NCI-H2029 (cell line): ENCODE measurements at regions not wholly inside any gene's neighbourhood (a gene's known extent, or its start where the extent isn't known, plus 50 kb on each side); places are given as distances from the start of the nearest gene placed in this dataset.

Experiments used
- DNase-seq: peaks from one replicate; lab custom pipeline; 2025; lab: John Stamatoyannopoulos, UW

DNA sequence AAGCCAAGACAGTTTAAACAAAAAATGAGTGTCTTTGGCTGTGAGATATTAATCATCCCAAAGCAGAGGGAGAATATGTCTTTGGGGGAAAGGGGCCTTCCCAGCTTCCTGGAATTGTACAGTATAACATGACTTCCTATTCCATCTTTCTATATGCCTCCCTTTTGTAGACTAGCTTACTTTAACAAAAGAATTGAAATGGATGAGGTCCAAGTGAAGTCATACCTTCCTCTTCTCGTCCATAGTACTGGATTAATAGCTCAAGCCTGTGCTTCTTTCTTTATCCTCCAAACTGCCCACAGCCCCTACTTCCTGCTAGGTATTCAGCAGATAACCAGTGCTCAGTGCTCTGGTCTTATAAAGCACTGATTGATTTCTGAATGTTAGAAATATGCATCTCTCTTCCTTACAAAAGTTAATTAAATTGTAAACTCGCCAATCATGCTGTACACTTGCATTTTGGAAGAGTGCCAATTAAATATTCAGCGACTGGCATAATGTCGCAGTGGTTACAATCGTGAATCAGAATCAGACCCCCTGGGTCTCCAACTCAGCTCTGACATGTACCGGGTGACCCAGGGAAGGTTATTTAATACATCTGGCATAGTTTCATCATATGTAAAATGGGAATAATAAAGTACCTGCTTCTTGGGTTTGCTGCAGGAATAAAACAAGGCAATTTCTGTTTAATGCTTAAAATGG, 325.1 kb downstream of the RND3 start:
- DNase-seq, result no peak

DNA sequence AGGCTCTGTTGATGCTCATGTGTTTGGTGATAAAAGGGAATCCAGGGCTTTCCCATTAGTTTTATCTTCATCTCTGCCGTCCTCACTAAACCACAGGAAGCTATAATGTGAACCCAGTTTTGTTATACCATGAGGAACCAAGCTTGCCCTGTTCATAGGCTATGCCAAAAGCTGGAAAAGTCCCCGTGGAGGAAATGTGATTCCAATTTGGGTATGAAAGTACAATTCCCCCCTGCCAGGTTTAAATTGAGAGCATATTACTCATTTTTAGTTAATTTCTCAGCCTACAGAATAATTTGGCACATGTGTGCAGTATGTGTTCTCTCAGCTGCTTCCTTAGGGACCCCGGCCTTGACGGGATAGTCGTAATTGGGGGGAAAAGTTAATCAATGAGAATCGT, 327.4 kb downstream of the RND3 start:
- no peak for DNase-seq

DNA sequence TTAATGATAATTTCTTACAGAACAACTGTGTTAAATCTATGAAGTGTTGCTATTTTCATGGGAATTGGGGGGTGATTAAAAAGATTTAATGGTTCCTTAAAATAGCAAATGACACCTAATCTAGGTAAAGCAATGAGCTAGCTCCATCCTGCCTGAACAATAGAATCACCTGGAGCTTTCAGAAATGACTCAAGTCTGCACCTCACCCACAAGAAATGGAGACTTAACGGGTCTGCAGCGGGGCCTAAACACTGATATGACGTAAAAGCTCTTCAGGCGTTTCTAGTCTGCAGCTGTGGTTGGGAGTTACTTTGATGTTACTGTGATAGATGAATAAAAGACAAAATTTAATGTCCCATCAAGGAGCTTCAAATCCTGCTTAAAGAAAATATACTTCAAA, 328.2 kb downstream of the RND3 start:
- DNase-seq, result no peak

DNA sequence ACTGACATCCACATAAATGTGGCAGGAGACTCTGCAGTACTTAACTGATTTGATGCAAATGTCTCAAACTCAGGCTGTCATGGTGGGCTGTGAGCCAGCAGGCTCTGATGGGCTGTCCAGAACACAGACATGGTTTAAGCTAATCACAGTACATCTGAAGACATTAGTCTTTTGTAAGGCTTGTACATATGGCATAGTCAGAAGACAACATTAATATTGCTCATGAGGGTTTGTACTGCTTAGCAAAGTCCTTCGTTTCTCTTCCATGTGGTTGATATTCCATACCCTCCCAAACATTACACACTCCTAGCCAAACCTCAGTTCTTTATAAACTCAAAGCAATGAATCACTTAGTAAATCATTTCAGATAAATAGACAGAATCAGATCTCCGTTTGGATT, 330.6 kb downstream of the RND3 start:
- DNase-seq, result no peak

DNA sequence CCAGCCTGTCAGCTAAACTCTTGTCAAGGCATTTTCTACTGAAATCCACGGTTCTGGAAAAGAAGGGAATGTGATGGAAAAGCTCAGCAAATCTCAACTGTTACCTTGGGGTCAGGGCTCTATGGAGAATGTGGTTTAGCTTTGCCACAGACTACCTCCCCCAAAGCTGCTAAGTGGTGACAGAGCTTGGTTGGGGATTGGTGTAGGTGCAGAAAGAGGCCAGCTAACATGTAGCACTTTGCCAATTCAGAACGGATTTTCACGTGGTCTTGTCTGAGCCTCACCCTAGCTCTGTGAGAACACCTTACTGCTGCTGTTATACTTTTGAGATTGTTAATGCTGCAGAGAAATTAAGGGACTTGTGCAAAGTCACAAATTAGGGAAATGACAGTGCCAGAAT, 331.1 kb downstream of the RND3 start:
- no peak for DNase-seq

DNA sequence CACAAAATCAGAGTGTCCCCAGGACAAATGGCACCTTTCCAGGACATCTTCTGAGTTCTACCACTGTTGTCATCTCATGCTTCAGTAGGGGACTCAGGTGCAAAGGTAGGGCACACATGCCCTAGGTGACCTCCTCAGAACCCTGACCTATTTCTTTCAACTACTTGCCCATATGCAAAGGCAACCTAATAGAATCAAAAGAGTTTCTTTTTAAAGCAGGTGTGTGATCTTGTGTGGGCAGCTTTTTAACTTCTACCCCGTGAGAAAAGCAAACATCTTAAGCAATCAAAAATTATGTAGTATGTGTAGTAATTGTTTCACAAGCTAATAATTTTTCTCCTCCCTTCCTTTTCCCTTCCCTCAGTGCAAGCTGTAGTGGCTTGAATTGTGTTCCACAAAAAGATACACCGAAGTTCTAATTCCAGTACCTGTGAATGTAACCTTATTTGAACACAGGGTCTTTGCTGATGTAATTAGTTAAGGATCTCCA, 333.1 kb downstream of the RND3 start:
- DNase-seq, result no peak

DNA sequence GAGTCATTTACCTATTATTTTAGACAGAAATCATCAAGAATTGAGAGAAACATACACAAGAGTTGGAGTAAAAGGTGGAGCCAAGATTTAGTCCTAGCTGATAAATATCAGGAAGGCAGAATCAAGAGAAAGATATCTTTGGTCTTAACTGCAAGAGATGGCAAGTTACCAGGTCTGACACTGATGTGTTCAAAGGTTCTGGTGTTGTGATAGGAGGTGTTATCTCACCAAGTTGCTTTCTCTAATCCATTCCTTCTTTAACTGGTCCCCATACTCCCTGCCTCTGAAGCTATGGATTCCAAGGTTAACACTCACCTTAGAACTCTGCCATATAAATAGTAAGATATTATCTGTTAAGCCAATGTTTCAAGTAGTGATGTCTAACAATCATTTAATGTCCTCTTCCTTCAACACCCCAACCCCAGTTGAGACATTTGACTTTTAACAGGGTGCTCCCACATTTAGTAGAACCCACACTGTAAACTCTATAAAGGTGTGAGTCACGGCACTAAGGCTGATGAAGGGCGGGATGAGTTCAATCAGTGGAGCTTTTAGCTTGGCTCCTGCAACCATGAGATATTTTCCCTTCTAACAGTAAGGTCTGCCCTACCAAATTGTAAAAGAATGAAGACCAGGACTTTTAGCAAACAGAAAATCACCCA, 333.7 kb downstream of the RND3 start:
- DNase-seq, result no peak

DNA sequence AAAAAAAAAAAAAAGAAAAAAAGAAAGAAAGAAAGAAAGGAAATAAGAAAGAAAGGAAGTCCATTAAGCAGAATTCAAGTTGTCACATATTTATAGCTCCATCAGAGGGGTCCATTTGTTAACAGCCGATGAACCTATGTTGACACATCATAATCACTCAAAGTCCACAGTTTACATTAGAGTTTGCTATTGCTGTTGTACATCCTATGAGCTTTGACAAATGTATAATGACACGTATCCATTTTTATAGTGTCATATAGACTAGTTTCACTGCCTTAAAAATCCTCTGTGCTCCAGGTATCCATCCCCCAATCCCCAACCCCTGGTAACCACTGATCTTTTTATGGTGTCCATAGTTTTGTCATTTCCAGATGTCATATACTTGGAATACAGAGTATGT, 335.2 kb downstream of the RND3 start:
- DNase-seq, result no peak

DNA sequence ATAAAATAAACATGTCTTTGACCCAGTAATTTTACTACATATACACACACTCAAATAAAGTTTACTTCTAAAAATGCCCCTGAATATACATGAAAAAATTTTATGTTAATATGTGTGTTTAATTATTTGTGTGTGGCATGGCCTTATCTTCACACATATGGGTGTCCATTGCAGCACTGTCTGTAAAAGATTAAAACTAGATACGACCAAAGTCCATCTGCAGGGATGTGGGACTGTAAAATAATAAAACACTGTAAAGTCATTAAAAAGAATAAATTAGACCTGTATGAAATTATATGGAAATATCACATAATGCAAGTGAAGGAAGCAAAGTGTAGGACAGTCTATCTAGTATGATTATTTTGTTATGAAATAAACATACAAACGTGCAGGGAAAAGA, 337.3 kb downstream of the RND3 start:
- DNase-seq, result no peak

DNA sequence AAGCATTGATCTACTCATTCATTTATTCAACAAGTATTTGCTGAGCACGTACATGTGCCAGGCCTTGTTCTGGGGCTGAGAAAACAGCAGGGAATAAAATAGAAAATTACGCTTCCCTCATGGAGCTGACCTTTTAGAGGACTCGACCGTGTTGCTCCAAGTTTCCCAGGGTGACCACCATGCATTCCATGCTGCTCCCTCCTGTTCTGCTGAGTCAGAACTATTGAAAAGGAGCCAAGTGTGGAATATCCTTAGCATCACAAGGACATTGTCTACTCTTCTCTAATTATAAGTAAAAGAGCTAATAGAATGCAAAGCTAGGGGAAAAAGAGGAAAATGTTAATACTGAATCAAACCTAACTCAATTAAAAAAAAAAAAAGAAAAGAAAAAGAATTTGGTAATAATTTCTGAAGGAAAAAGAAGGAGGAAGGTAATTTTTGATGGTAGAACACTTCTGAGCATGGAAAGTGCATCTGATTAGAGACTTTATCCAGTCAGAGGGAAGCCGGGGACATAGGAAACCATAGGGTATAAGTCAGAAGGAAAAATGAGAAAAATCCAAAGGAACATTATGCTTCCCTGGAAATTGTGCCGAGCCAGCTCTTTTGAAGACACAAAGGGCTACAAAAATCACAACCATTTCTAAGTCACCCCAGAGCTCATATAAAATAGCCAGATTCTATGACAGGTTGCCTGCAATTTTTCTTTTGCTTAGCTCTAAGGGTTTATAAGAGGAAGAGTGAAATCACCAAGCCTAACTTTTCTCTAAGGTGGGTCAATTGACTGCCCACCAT, 339.4 kb downstream of the RND3 start:
- no peak for DNase-seq

DNA sequence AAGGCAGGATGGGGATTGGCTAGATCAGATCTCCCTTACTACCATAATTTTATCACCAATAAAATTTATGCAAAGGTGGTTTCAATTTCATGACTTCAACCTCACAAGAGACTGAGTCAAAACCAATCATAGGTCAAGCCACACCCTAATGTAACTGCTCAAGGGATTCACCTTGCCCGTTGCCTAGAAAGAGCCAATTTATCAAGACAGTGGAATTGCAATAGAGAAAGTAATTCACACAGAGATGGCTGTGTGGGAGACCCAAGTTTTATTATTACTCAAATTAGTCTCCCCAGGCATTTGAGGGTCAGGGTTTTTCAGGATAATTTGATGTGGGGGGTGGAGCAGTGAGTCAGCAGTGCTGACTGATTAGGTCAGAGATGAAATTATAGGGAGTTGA, 340.6 kb downstream of the RND3 start:
- DNase-seq, result no peak

DNA sequence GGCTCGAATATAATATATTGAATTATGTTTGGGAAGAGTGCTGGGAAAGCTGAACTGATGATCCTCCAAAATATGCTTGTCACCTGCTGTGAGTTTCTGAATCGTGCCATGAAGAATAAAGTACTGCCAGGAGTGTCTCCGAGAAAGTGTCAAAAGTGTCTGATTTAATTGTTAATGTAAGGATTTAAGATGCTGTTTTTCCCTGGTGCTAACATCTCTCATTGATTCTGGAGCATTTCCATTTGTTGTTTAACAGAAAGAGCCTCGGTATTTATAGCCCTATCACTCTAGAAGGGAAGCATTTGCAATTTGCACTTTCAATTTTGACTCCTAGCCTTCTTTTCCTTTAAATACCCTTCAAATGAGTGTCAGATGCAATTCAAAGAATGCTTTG, 342.2 kb downstream of the RND3 start:
- no peak for DNase-seq

DNA sequence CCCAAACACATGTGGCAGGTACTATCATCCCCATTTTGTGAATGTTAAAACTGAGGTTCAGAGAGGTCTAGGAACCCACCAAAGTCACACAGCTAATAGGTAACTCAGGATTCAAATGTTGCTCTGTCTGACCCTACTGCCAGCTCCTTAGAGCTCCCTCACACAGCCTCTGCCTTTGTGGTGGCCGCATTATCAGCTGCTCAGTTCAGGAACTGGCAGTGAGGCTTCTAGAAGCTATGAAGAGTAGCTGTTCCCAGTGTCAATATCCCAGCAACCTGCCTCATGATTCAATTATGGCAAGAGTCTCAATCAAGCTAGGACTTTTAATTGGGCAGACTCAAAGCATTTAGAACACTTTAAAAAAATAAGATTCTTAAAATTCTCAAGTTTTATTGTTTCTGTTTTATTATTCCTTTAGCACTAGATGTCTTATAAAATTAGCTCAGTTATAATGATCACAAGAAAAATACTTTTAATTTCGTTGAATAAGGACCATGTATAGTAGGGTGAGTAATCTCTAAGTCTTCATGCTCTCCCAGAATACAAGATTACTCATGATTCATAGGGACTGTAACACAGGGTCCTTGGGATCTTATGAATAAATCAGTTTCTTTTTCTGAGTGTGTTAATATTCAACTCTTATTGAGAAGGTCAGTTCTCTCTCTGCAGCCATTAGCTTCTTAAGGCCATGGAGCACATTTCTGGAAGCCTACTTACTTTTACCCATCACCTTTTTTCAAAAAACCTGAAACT, 342.7 kb downstream of the RND3 start:
- no peak for DNase-seq

DNA sequence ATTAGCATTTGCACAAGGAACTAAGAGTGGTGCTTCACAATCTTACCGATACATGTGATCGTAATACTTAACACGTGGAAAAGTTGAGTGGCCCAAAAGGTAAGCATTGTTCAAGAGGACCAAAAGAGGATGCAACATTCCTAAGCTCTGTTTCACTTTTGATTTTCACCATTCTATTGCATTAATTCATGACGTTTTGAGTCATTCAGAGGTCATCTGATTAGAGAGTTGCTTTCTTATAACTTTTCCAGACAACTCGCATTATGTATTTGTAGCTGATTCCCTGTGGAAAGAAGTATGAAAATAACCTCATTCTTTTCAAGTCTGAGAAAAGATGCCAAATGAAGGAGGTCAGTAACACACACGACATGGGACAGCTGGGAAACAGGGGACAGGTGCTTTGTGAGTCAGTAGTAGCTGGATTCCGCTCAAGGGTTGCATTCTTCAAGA, 344.4 kb downstream of the RND3 start:
- DNase-seq, result no peak

DNA sequence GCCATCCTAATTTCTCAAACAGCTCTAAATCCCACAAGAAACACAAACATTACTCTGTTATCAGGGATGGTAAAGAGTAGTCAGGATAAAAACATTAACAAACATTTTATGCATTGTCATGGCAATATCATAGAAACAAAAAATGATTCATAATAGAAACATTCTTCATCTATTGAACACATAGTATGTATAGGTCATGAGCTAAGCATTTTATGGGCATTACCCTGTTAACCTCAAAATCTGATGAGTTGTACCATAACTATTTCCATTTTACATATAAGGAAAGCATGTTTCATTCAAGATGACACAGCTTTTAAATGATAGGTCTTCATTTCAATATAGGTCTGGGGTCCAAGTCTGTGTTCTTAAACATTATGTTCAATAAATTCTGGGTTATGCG, 344.9 kb downstream of the RND3 start:
- no peak for DNase-seq

DNA sequence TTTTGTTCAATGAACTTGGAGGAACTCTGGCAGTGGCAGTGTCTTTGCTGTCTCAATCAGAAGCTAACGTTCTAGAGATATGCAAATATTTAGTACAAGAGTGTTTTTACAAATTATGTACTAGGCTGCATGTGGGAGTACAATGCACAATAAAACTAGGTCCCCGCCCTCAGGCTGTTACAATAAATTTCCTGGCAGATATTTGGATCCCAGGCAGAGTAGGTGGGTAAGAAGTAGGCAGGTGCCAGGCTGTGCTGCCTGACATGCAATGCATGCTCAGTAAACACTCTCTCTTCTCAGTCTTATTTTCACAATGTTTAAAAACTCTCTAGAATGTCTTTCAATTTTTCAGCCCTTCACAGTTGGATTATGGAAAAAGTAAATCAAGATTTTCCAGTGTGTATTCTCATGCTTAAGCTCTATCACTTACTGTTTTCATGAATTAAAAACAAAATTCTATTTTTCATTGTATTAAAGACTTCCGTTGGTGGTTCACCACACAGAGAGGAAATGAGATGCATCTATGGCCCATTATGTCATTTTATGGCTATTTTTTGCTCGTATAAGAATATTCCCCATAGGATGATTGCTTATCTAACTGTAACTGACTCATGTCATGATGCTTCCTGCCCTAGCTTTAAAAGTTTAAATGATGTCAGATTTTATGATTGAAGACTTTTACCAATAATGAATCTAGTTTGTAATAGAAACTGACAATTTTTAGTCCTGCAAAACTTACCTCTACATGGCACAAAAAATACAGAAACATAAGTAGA, 346.1 kb downstream of the RND3 start:
- no peak for DNase-seq

DNA sequence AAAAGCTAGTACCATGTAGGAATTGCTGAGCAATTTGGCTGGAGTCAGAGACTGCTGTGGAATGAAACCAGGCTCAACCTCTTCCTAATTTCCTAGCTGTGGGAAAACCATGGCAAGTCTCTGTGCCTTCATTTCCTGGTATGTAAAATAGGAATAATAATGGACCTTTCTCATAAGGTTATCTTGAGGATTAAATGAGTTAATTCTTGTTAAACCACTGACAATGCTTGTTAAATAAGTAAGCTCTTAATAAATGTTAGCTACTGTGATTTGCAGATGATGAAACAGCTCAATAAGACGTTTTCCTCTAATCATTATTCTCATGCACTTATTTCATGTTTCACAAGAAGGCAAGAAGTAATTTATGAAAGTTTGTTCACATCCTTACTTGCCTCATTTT, 346.7 kb downstream of the RND3 start:
- DNase-seq, result no peak

DNA sequence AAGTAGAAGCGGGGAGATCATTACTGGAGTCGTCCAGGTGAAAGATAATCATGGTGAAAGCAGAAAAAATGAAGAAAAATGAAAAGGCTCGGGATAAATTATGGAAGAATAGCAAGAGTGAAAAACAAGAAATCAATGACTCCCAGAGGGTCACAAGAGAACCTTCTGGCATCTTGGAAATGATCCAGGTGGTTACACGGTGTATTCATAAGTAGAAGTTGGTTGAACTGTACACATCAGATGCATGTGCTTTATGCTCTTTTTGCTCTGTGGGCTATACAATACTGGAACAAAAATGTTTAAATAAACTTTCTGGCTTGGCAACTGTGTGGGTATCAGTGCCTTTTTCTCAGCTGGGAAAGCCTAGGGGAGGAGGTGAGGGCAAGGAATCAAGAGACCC, 348.9 kb downstream of the RND3 start:
- DNase-seq, result no peak

DNA sequence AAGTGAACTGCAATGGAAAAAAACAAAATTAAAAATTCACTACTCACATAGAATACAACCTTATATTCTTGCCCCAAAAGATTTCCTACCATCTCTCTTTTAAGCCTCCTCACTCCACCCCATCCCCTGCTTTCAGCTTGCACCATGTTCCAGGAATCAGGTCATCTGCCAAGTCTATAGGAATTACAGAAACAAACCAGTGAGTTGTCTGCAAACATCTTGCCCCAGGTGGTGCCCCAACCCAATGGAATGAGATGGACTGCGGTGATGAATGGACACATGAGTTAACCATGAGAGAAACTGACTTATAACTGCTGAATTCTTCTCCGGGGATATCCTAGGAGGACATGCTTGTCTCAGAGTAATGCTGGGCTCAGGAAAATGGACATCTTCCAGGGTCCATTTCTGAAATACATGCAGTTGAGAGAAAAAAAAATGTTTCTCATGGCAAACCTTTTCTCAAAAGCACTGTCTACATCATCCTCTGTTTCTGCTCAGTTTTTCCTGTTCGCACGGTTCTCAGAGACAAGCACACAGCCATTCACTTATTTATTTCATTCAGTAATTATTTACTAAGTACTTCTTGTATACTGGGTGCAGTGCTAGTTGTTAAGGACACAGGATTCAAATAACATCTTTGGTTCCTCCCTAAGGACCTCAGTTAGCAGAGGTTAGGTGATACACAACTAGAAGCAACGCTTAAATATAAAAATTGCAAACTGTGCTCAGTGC, 350.0 kb downstream of the RND3 start:
- DNase-seq, result no peak

DNA sequence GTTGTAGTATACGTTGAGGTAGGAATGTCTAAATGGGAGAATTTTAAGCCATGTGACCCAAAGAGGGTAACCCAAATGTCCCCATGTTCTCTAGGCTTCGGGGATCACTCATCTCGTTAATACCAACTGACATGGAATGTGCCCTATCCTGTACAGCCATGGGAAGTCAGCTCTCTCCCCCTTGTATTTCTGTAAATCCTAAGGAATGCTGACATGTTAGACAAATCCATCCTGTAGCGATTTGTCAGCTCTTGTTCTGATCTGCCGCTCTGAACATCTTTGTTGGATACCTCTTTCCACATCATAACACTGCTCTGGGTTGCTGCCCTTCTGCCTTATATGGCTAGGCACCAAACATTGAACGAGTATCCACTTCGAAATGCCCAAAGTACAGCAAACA, 350.6 kb downstream of the RND3 start:
- DNase-seq, result no peak

DNA sequence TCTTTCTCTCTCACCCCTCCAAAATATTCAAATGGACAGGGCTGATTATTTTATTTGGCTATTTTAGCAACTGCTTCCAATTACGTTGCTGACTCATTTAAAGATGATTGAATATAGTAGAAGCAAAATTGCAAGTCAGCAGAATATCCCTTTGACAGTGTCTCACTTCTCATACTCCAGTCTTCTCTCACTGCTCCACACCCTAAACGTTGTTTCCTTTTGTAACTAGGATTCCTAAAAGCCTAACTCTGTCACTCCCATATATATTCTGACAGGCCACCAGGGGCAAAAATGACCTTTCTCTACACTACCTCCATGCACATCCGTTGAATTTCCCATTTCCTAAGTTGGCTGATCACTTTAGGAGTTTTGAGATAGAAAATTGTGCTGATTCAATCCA, 351.1 kb downstream of the RND3 start:
- DNase-seq, result no peak
